GM12874 (cell line): ENCODE measurements at regions not wholly inside any gene's neighbourhood (a gene's known extent, or its start where the extent isn't known, plus 50 kb on each side); places are given as distances from the start of the nearest gene placed in this dataset.

Experiments
- CTCF ChIP-seq: IDR thresholded peaks from 2 replicates; pipeline ENCODE4 v1.5.1; 2011; ENCODE audit warnings: low read depth, mild to moderate bottlenecking, control low read depth, low read length, moderate library complexity; ENCODE audit not compliant: insufficient read depth

DNA sequence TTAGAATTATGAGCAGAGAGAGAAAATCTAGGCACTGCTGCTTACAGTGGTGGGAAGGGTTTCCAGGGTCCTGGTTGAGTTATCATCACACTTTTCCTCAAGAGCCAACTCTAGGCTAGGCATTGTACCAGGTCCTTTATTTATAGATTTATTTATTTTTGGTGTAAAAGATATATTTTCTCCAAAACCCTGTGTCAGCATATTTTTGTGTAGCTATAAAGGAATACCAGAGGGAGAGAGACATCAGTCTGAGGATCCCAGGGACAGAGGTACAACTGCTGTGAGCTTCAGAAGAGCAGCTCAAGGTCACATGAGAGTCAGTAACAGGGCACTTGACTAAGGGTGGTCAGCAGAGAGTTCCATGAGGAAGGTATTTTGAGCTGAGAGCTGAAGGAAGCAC, 159.7 kb downstream of the SLC35B3 start:
- TF ChIP-seq CTCF: no peak

- no peak for TF ChIP-seq CTCF
Measured at GRCh38 chr6:8274226-8274625, 161.1 kb downstream of the SLC35B3 start.

DNA sequence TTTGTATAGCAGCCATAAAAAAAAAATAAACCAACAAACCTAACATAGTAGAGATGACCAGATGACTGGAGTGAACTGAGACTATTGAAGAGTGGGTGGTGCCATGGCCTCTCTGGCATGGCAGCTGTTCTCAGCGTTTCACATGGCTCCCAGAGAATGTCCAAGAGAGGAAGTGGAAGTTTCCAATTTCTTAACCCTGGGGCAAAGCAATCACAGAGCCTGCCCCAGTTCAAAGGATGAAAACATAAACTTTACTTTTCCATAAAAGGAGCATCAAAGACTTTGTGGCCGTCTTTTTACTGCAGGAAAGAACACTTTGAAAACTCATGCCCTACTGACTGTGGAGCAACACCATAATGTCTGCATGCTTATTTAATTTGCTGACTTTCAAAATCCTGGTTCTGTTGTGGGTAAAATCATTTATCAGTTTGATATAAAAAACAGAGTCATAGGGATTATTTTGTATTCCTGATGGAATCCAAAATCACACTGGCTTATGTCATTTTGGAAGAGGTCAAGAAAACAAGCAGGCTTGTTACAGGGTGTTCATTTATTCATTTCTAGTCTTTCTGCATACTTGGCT, 165.4 kb downstream of the SLC35B3 start:
- no peak for TF ChIP-seq CTCF

- no peak for TF ChIP-seq CTCF
Measured at GRCh38 chr6:8269094-8269493, 166.3 kb downstream of the SLC35B3 start.

DNA sequence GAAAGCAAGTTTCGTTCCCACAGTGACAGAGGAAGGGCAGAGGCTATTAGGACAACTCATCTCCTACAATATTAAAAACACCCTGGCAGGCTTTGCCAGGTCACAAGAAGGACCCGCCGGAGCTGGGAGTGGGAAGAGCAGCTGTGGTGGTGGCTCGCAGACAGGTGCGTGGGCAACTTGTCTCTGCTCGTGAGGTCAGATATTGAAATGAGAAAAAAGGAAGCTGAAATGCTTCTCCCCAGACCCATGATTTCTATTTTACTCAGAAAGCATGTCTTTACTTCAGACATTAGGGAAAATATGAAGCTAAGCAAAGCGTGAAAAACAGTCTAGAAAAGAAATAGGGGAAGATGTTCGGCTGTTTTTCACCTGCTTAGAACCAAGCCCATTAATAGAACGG, 166.3 kb upstream of the EEF1E1 start:
- no peak for TF ChIP-seq CTCF

- TF ChIP-seq CTCF: no peak
Measured at GRCh38 chr6:8268156-8268555, 165.8 kb upstream of the EEF1E1 start.

- no peak for TF ChIP-seq CTCF
Measured at GRCh38 chr6:8260610-8261009, 158.3 kb upstream of the EEF1E1 start.
